GM12865 (cell line): ENCODE measurements at regions not wholly inside any gene's neighbourhood (a gene's known extent, or its start where the extent isn't known, plus 50 kb on each side); places are given as distances from the start of the nearest gene placed in this dataset.

Experiments
- DNase-seq: peaks from one replicate; pipeline ENCODE4 v3.0.0; 2010; ENCODE audit warnings: low read depth
- H3K4me3 ChIP-seq: 2 replicates; pipeline ENCODE4 v1.5.1; 2011; ENCODE audit warnings: mild to moderate bottlenecking, low read depth, low read length, control low read depth
- TF ChIP-seq, protein P1 (sequence below): IDR thresholded peaks from 2 replicates; pipeline ENCODE4 v1.5.1; 2011; ENCODE audit warnings: low read length, control low read depth, low read depth, inconsistent platforms; ENCODE audit not compliant: insufficient read depth; ENCODE audit errors: missing control alignments

DNA sequence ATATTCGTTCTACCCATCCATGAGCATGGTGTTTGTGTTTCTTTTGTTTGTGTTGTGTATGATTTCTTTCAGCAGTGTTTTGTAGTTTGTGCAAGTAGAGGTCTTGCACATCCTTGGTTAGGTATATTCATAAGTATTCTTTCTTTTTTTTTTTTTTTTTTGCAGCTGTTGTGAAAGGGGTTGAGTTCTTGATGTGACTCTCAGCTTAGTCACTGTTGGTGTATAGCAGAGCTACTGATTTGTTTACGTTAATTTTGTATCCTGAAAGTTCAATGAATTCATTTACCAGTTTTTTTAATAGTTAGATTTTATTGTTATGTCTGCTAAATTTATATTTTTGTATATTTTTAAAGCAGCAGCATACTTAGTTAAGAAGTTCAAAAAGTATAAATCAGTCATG lies 834.4 kb upstream of the NRXN1 start:
- TF ChIP-seq, protein P1, sequence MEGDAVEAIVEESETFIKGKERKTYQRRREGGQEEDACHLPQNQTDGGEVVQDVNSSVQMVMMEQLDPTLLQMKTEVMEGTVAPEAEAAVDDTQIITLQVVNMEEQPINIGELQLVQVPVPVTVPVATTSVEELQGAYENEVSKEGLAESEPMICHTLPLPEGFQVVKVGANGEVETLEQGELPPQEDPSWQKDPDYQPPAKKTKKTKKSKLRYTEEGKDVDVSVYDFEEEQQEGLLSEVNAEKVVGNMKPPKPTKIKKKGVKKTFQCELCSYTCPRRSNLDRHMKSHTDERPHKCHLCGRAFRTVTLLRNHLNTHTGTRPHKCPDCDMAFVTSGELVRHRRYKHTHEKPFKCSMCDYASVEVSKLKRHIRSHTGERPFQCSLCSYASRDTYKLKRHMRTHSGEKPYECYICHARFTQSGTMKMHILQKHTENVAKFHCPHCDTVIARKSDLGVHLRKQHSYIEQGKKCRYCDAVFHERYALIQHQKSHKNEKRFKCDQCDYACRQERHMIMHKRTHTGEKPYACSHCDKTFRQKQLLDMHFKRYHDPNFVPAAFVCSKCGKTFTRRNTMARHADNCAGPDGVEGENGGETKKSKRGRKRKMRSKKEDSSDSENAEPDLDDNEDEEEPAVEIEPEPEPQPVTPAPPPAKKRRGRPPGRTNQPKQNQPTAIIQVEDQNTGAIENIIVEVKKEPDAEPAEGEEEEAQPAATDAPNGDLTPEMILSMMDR: no peak
- no peak for DNase-seq

DNA sequence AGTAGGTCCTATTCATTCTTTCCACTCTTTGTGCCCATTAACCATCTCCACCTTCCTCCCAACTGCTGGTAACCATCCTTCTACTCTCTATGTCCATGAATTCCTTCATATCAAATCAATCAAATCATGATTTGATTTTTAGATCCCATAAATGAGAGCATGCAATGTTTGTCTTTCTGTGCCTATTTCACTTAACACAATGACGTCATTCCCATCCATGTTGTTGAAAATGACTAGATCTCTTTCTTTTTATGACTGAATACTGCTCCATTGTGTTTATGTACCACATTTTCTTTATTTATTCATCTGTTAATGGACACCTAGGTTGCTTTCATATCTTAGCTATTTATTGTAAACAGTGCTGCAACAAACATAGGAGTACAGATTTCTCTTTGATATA lies 827.3 kb upstream of the NRXN1 start:
- no peak for DNase-seq
- no peak overlapping the region for H3K4me3 ChIP-seq
- TF ChIP-seq, protein P1: no peak

More for the DNA sequence above, 834.4 kb upstream of the NRXN1 start:
- no peak overlapping the region for H3K4me3 ChIP-seq

DNA sequence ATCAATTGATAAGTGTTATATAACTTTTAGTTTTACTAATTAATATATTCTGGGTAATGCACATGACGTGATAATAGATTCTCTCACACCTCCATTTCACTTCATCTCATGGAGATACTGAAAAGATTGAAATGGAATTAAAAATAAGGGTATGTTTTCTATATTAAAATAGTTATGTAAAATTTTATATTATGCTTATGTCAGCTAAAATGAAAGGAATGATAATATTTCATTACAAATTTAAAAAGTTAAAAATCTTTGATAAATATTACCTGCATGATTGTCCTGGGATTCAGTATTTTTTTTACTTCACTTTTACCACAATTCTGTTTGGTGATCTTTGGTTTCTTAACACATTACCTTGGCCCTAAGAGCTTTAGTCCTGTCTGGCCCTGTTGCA lies 823.8 kb upstream of the NRXN1 start:
- no peak for DNase-seq
- H3K4me3 ChIP-seq: no peak overlapping the region
- TF ChIP-seq, protein P1: no peak

DNA sequence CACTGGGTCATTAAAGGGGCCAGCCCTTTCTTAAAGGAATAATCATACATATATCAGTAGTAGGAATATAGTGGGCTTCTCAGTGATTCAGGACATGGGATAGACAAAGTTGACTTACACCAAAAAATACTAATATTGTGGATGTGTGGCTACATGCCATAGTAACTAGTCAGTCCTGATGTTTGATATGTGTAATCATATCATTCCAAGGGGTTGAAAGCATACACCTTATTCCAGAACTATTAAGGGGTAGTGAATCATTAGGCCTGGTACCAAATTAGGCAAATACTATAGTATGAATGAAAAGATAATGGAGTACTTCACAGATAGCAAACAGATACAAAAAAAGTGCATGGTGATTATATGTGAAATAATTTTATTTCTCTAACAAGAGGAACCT lies 814.9 kb upstream of the NRXN1 start:
- no peak for DNase-seq
- no peak overlapping the region for H3K4me3 ChIP-seq
- TF ChIP-seq, protein P1: no peak

DNA sequence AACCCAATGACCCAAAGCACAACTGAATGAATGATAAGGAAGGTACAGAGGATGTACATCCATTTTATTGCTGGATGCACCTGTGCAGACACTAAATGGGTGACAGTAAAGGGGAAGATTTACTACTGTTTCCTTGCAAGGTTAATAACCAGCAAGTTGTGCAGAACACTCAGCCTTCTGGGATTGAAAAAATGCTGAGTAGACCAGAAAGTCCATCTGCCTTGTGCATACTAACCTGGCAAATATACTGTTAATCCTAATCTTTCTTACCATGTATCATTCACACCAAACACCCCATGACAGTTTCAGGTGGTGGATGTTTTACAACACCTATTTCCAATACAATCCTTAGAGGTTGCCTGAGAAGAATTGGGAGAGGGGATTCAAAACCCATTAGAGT lies 814.1 kb upstream of the NRXN1 start:
- TF ChIP-seq, protein P1: no peak
- H3K4me3 ChIP-seq: no peak overlapping the region
- DNase-seq: no peak

DNA sequence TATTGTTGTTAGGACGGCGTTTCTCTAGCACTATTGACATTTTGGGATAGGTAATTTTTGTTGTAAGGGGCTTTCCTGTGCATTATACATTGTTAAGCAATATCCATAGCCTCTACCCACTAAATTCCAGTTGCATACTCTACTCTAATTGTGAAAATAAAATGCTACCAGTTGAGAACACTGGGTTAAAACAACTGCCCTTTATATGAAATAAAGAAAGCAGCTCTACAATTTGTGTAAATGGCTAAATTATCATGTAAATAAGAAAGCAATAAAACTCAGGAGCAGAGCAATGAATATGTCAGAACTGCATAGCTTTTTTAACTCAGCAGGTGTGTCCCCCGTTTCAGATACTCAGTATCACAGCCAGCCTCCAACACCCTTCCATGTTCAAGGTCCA lies 812.7 kb upstream of the NRXN1 start:
- no peak for DNase-seq
- TF ChIP-seq, protein P1: no peak
- H3K4me3 ChIP-seq: no peak overlapping the region

DNA sequence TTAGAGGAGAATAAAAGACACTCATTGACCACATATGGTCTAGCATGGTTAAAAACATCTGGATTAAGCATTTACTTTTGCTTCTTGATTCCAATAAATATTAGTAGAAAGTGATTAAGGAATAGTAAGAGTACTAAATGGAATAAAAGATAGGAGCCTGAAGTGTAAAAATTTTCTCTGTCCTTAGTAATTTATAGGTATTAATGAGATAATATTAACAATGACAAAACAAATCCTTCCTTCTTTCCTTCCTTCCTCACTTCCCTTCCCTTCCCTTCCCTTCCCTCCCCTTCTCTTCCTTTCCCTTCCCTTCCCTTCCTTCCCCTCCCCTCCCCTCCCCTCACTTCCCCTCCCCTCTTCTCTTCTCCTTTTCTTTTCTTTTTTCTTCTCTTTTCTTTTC lies 797.5 kb upstream of the NRXN1 start:
- TF ChIP-seq, protein P1: no peak
- no peak for DNase-seq

More for the DNA sequence above, 797.5 kb upstream of the NRXN1 start:
- H3K4me3 ChIP-seq: no peak overlapping the region
